Neural cell (in vitro differentiated cells): ENCODE measurements at regions not wholly inside any gene's neighbourhood (a gene's known extent, or its start where the extent isn't known, plus 50 kb on each side); places are given as distances from the start of the nearest gene placed in this dataset.

Experiments used
- H2AFZ ChIP-seq: fragments of 200-600, 300-800 bp; sonication (generic), shearing (Covaris generic); 2 replicates; pipeline ENCODE4 v1.6.0; 2014; ENCODE audit warnings: low read depth, mild to moderate bottlenecking, antibody characterized with exemption, low read length, moderate library complexity
- H3F3A ChIP-seq: fragments of 200-600 bp; shearing (Covaris generic); 2 replicates; pipeline ENCODE4 v1.6.1; 2016; ENCODE audit warnings: mild to moderate bottlenecking, moderate library complexity, mixed read lengths, antibody characterized with exemption, low read length; ENCODE audit not compliant: insufficient read depth, poor library complexity, severe bottlenecking
- H3K27ac ChIP-seq: fragments of 200-600, 300-800 bp; sonication (generic), shearing (Covaris generic); 2 replicates; pipeline ENCODE4 v1.5.1; 2014; ENCODE audit warnings: mild to moderate bottlenecking, low read length, moderate library complexity
- H3K27me3 ChIP-seq: fragments of 300-800, 200-600 bp; sonication (generic), shearing (Covaris generic); 2 replicates; pipeline ENCODE4 v1.6.0; 2014; ENCODE audit warnings: mild to moderate bottlenecking, low read depth, low read length, moderate library complexity; ENCODE audit not compliant: insufficient read depth
- H3K36me3 ChIP-seq: fragments of 300-800, 200-600 bp; sonication (generic), shearing (Covaris generic); 2 replicates; pipeline ENCODE4 v1.5.1; 2014; ENCODE audit warnings: mild to moderate bottlenecking, antibody characterized with exemption, low read length, moderate library complexity; ENCODE audit not compliant: insufficient read depth
- H3K4me2 ChIP-seq: fragments of 300-800, 200-600 bp; sonication (generic), shearing (Covaris generic); 2 replicates; pipeline ENCODE4 v1.6.0; 2014; ENCODE audit warnings: mild to moderate bottlenecking, low read length
- H3K4me3 ChIP-seq: fragments of 300-800, 200-600 bp; sonication (generic), shearing (Covaris generic); 2 replicates; pipeline ENCODE4 v1.5.1; 2014; ENCODE audit warnings: mild to moderate bottlenecking, low read length, moderate library complexity
- H3K79me2 ChIP-seq: fragments of 200-600 bp; shearing (Covaris generic); replicated peaks from 2 replicates; pipeline ENCODE4 v1.6.0; 2014; ENCODE audit warnings: mild to moderate bottlenecking, low read length, moderate library complexity; ENCODE audit not compliant: insufficient read depth
- H3K9ac ChIP-seq: fragments of 300-800, 200-600 bp; sonication (generic), shearing (Covaris generic); 2 replicates; pipeline ENCODE4 v1.6.1; 2016; ENCODE audit warnings: mild to moderate bottlenecking, low read length, mixed read lengths
- H3K9me2 ChIP-seq: fragments of 200-600 bp; shearing (Covaris generic); 2 replicates; pipeline ENCODE4 v1.6.1; 2016; ENCODE audit warnings: mild to moderate bottlenecking, low read length, mixed read lengths; ENCODE audit not compliant: insufficient read depth
- H3K9me3 ChIP-seq: fragments of 200-600, 300-800 bp; sonication (generic), shearing (Covaris generic); 2 replicates; pipeline ENCODE4 v1.6.1; 2016; ENCODE audit warnings: mild to moderate bottlenecking, mixed run types, low read length, moderate library complexity, mixed read lengths
- H4K20me1 ChIP-seq: fragments of 200-600 bp; shearing (Covaris generic); 2 replicates; pipeline ENCODE4 v1.6.1; 2016; ENCODE audit warnings: mild to moderate bottlenecking, mixed run types; ENCODE audit not compliant: insufficient read depth
- EP300 ChIP-seq: fragments of 450-650 bp; conservative IDR thresholded peaks from 2 replicates; pipeline ENCODE4 v1.6.1; 2014; ENCODE audit warnings: antibody characterized with exemption, mild to moderate bottlenecking, moderate library complexity; ENCODE audit not compliant: poor library complexity, severe bottlenecking
- EZH2 ChIP-seq: fragments of 200-600, 300-800 bp; shearing (Covaris generic), sonication (generic); IDR thresholded peaks from 2 replicates; pipeline ENCODE4 v1.6.1; 2014; ENCODE audit warnings: antibody characterized with exemption, low read length, borderline replicate concordance, mild to moderate bottlenecking; ENCODE audit not compliant: insufficient read depth, poor library complexity, severe bottlenecking
- MXI1 ChIP-seq: fragments of 450-650 bp; conservative IDR thresholded peaks from 2 replicates; pipeline ENCODE4 v1.6.1; 2014; ENCODE audit warnings: antibody characterized with exemption, mild to moderate bottlenecking; ENCODE audit not compliant: poor library complexity, severe bottlenecking
- POLR2AphosphoS5 ChIP-seq: IDR thresholded peaks from 2 replicates; pipeline ENCODE4 v1.6.1; 2012
- RAD21 ChIP-seq: fragments of 450-650 bp; conservative IDR thresholded peaks from 2 replicates; pipeline ENCODE4 v1.6.1; 2014; ENCODE audit warnings: antibody characterized with exemption, mild to moderate bottlenecking, moderate library complexity
- SMC3 ChIP-seq: fragments of 450-650 bp; conservative IDR thresholded peaks from 2 replicates; pipeline ENCODE4 v1.6.1; 2014; ENCODE audit warnings: antibody characterized with exemption, mild to moderate bottlenecking, moderate library complexity; ENCODE audit not compliant: poor library complexity
- TAF1 ChIP-seq: IDR thresholded peaks from 2 replicates; pipeline ENCODE4 v1.6.1; 2012; ENCODE audit warnings: low read depth
- TF ChIP-seq, protein P1 (sequence below): IDR thresholded peaks from 2 replicates; pipeline ENCODE4 v1.6.1; 2012; ENCODE audit warnings: borderline replicate concordance
- TF ChIP-seq, protein P2 (sequence below): fragments of 450-650 bp; IDR thresholded peaks from 2 replicates; pipeline ENCODE4 v1.5.1; 2014; ENCODE audit warnings: antibody characterized with exemption, mild to moderate bottlenecking, moderate library complexity; ENCODE audit not compliant: poor library complexity, severe bottlenecking

DNA sequence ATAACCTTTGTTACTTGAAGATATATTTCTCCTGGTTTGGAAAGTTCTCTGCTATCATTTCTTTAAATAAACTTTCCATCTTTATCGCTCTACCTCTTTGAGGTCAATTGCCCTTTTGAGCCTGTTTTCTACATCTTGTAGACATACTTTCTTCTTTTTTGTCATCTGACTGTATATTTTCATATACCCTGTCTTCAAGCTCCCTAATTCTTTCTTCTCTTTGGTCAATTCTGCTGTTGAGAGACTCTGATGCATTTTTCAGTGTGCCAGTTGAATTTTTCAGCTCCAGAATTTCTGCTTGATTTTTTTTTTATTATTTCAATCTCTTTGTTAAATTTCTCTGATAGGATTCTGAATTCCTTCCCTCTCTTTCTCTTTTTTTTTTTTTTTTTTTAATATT, 511.2 kb upstream of the GRAMD2B start:
- H3K79me2 ChIP-seq, result no peaks in the 10 kb centered on the region
- H3K9me2 ChIP-seq, result no peaks in the 10 kb centered on the region
- H3K4me2 ChIP-seq, result no peak overlapping the region
- H3K36me3 ChIP-seq, result no peaks in the 10 kb centered on the region
- no peak overlapping the region for H3K27ac ChIP-seq
- H2AFZ ChIP-seq, result no peak overlapping the region
- no peaks in the 10 kb centered on the region for H4K20me1 ChIP-seq
- H3K9me3 ChIP-seq, result peaks cover 8% of the 10 kb centered on the region
- no peak overlapping the region for H3K9ac ChIP-seq
- H3K4me3 ChIP-seq, result no peak overlapping the region
- H3F3A ChIP-seq, result no peaks in the 10 kb centered on the region
- TF ChIP-seq, protein P1, sequence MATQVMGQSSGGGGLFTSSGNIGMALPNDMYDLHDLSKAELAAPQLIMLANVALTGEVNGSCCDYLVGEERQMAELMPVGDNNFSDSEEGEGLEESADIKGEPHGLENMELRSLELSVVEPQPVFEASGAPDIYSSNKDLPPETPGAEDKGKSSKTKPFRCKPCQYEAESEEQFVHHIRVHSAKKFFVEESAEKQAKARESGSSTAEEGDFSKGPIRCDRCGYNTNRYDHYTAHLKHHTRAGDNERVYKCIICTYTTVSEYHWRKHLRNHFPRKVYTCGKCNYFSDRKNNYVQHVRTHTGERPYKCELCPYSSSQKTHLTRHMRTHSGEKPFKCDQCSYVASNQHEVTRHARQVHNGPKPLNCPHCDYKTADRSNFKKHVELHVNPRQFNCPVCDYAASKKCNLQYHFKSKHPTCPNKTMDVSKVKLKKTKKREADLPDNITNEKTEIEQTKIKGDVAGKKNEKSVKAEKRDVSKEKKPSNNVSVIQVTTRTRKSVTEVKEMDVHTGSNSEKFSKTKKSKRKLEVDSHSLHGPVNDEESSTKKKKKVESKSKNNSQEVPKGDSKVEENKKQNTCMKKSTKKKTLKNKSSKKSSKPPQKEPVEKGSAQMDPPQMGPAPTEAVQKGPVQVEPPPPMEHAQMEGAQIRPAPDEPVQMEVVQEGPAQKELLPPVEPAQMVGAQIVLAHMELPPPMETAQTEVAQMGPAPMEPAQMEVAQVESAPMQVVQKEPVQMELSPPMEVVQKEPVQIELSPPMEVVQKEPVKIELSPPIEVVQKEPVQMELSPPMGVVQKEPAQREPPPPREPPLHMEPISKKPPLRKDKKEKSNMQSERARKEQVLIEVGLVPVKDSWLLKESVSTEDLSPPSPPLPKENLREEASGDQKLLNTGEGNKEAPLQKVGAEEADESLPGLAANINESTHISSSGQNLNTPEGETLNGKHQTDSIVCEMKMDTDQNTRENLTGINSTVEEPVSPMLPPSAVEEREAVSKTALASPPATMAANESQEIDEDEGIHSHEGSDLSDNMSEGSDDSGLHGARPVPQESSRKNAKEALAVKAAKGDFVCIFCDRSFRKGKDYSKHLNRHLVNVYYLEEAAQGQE, result no peak
- TF ChIP-seq POLR2AphosphoS5 (no peak), SMC3 (no peak), TAF1 (no peak), EZH2 (no peak), RAD21 (no peak), EP300 (no peak)
- TF ChIP-seq, protein P2, sequence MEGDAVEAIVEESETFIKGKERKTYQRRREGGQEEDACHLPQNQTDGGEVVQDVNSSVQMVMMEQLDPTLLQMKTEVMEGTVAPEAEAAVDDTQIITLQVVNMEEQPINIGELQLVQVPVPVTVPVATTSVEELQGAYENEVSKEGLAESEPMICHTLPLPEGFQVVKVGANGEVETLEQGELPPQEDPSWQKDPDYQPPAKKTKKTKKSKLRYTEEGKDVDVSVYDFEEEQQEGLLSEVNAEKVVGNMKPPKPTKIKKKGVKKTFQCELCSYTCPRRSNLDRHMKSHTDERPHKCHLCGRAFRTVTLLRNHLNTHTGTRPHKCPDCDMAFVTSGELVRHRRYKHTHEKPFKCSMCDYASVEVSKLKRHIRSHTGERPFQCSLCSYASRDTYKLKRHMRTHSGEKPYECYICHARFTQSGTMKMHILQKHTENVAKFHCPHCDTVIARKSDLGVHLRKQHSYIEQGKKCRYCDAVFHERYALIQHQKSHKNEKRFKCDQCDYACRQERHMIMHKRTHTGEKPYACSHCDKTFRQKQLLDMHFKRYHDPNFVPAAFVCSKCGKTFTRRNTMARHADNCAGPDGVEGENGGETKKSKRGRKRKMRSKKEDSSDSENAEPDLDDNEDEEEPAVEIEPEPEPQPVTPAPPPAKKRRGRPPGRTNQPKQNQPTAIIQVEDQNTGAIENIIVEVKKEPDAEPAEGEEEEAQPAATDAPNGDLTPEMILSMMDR, result no peak
- H3K27me3 ChIP-seq, result no peaks in the 10 kb centered on the region

DNA sequence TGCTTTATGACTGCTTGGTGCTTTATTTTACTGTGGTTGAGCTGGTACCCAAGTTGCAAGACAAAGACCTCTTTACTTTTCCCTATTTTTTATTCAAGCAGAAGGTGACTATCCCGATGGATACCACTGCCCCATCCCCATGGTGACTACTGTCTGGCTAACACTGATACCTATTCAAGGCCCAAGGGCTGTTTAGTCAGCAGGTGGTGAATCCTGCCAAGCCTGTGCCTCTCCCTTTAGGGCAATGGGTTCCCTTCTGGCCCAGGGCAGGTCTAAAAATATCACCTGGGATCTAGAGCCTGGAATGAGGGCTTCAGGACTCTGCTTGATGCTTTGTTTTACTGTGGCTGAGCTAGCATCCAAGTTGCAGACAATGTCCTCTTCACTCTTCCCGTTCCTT, 510.0 kb upstream of the GRAMD2B start:
- no peak overlapping the region for H3K9ac ChIP-seq

More for the DNA sequence above, 510.0 kb upstream of the GRAMD2B start:
- no peaks in the 10 kb centered on the region for H3K36me3 ChIP-seq
- no peaks in the 10 kb centered on the region for H3K9me2 ChIP-seq
- no peak overlapping the region for H3K27ac ChIP-seq
- no peaks in the 10 kb centered on the region for H3K79me2 ChIP-seq
- no peaks in the 10 kb centered on the region for H3F3A ChIP-seq
- peaks cover 8% of the 10 kb centered on the region for H3K9me3 ChIP-seq
- no peak overlapping the region for H3K4me2 ChIP-seq
- no peaks in the 10 kb centered on the region for H4K20me1 ChIP-seq
- H3K27me3 ChIP-seq, result no peaks in the 10 kb centered on the region
- no peak for TF ChIP-seq RAD21
- no peak for TF ChIP-seq MXI1
- TF ChIP-seq TAF1, result no peak
- TF ChIP-seq, protein P1, result no peak
- TF ChIP-seq, protein P2, result no peak
- TF ChIP-seq SMC3, result no peak
- TF ChIP-seq POLR2AphosphoS5, result no peak
- no peak for TF ChIP-seq EP300
- no peak for TF ChIP-seq EZH2
- no peak overlapping the region for H3K4me3 ChIP-seq
- H2AFZ ChIP-seq, result no peak overlapping the region
